Brain microvascular endothelial cell (primary cell): ENCODE measurements at regions not wholly inside any gene's neighbourhood (a gene's known extent, or its start where the extent isn't known, plus 50 kb on each side); places are given as distances from the start of the nearest gene placed in this dataset.
A peak's percentile ranks its signal among the peaks of the same experiment; 100 is the strongest.
"Not testable (repeated sequence)": the region's sequence is repeated elsewhere in the genome, so short reads cannot be mapped to it uniquely, and the experiment has no call there.

Experiments used
- DNase-seq: peaks from one replicate; pipeline ENCODE4 v3.0.0-alpha.2; 2020
- H3K27ac ChIP-seq: fragments of 250-450 bp; sonication (Bioruptor Pico); 2 replicates; pipeline ENCODE4 v1.5.1; 2020; ENCODE audit warnings: mild to moderate bottlenecking, moderate library complexity
- H3K27me3 ChIP-seq: fragments of 250-450 bp; sonication (Bioruptor Pico); replicated peaks from 2 replicates; pipeline ENCODE4 v1.5.1; 2020; ENCODE audit warnings: mild to moderate bottlenecking
- H3K36me3 ChIP-seq: fragments of 250-450 bp; sonication (Bioruptor Pico); replicated peaks from 2 replicates; pipeline ENCODE4 v1.5.1; 2020; ENCODE audit warnings: mild to moderate bottlenecking
- H3K4me3 ChIP-seq: 2 replicates; pipeline ENCODE4 v1.5.1; 2011; ENCODE audit warnings: low read depth, mild to moderate bottlenecking, control low read depth, low read length, moderate library complexity
- CTCF ChIP-seq: IDR thresholded peaks from 2 replicates; pipeline ENCODE4 v1.5.1; 2011; ENCODE audit warnings: low read depth, mild to moderate bottlenecking, moderate library complexity, low read length, control low read depth, inconsistent platforms; ENCODE audit errors: missing control alignments
- in situ Hi-C: cut with HindIII; loops from 2 replicates; pipeline ENCODE4 v1.10.0; 2017; ENCODE audit warnings: low sequenced_read_pairs, low pct_ligation_motif_present

- no peak for TF ChIP-seq CTCF
- Histone ChIP-seq H3K4me3 (no peak overlapping the region), H3K36me3 (no peaks in the 10 kb centered on the region), H3K27me3 (no peaks in the 10 kb centered on the region), H3K27ac (no peak overlapping the region)
- in situ Hi-C loops: no loop called here
- DNase-seq: no peak
Measured at GRCh38 chr5:50582699-50583098, 83.7 kb upstream of the PARP8 start.

GRCh38 chr5:50583621-50584020, 82.8 kb upstream of the PARP8 start:
- Histone ChIP-seq H3K27ac (no peak overlapping the region), H3K27me3 (no peaks in the 10 kb centered on the region), H3K4me3 (no peak overlapping the region), H3K36me3 (no peaks in the 10 kb centered on the region)
- TF ChIP-seq CTCF: no peak
- in situ Hi-C loops: no loop called here
- no peak for DNase-seq

GRCh38 chr5:50588471-50588870, 78.0 kb upstream of the PARP8 start:
- H3K27ac ChIP-seq, DNase-seq, H3K27me3 ChIP-seq, H3K36me3 ChIP-seq, H3K4me3 ChIP-seq, in situ Hi-C loops: not testable (repeated sequence)

GRCh38 chr5:50590444-50591189, 75.8 kb upstream of the PARP8 start:
- H3K27me3 ChIP-seq, in situ Hi-C loops, H3K36me3 ChIP-seq, H3K4me3 ChIP-seq, DNase-seq: not testable (repeated sequence)
- peak overlapping the region; percentile 29 for H3K27ac ChIP-seq

- H3K4me3 ChIP-seq, DNase-seq, in situ Hi-C loops, H3K36me3 ChIP-seq, H3K27me3 ChIP-seq, H3K27ac ChIP-seq: not testable (repeated sequence)
Measured at GRCh38 chr5:50591338-50591737, 75.1 kb upstream of the PARP8 start.

GRCh38 chr5:50593681-50594080, 72.8 kb upstream of the PARP8 start:
- DNase-seq: no peak
- Histone ChIP-seq H3K27ac (no peak overlapping the region), H3K27me3 (no peaks in the 10 kb centered on the region), H3K4me3 (no peak overlapping the region), H3K36me3 (no peaks in the 10 kb centered on the region)
- TF ChIP-seq CTCF: no peak
- in situ Hi-C loops: no loop called here

GRCh38 chr5:50595199-50595598, 71.2 kb upstream of the PARP8 start:
- Histone ChIP-seq H3K36me3 (no peaks in the 10 kb centered on the region), H3K27ac (peak overlapping the region; percentile 51), H3K27me3 (no peaks in the 10 kb centered on the region), H3K4me3 (no peak overlapping the region)
- in situ Hi-C loops: no loop called here
- no peak for TF ChIP-seq CTCF
- peak; percentile 82 for DNase-seq

- H3K27ac ChIP-seq, in situ Hi-C loops, H3K27me3 ChIP-seq, H3K4me3 ChIP-seq, H3K36me3 ChIP-seq, DNase-seq: not testable (repeated sequence)
Measured at GRCh38 chr5:50601576-50601975, 64.9 kb upstream of the PARP8 start.
